ENCODE measurements at regions not wholly inside any gene's neighbourhood (a gene's known extent, or its start where the extent isn't known, plus 50 kb on each side); places are given as distances from the start of the nearest gene placed in this dataset.

DNA sequence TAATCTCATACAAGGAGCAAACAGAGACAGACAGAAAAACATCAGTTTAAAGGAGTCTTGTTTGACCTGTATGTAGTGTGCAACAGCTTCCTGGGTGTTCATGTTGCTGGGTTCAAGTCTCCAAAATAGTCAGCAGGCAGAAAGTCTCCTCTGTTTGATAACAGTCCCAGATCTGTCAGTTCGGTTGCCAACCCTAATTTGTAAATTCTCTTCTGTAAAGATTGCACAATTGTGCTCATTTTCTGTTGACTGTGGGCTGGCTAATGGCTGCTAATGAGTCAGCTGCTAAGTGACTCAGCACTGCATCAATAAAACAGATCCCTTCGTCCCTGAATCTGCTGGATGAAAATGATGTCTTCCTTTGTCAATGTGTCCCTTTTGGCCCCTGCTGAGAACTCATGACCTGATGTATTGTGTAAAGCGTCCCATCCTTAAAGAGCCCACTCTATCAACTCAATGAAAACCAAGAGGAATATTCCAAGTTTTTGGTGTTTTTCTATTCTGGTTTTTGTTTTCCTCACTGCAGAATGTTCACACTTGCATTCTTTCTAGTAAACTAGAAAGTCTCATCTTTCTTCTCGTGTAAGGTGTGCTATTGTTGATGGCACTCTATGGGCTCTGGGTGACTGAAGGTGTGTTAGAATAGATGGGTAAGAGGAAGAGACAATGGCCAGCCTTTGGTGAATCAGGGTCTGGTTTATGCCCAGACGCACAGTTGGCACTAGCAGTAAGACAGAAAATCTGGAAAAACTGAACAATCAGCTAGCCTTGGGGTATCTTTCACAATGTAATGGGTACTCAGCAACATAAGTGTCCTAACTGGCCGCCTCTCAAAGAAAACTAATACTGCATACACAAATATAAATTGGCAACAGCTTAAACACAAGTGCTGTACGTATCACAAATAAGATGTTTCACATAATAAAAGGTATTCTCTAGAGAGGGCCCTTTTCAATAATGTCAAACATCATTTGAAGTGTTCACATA is 75.1 kb upstream of the SIPA1L2 start:
- TF ChIP-seq, protein P1, sequence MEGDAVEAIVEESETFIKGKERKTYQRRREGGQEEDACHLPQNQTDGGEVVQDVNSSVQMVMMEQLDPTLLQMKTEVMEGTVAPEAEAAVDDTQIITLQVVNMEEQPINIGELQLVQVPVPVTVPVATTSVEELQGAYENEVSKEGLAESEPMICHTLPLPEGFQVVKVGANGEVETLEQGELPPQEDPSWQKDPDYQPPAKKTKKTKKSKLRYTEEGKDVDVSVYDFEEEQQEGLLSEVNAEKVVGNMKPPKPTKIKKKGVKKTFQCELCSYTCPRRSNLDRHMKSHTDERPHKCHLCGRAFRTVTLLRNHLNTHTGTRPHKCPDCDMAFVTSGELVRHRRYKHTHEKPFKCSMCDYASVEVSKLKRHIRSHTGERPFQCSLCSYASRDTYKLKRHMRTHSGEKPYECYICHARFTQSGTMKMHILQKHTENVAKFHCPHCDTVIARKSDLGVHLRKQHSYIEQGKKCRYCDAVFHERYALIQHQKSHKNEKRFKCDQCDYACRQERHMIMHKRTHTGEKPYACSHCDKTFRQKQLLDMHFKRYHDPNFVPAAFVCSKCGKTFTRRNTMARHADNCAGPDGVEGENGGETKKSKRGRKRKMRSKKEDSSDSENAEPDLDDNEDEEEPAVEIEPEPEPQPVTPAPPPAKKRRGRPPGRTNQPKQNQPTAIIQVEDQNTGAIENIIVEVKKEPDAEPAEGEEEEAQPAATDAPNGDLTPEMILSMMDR (IDR thresholded peaks at IDR 0.05): no peak
- TF ChIP-seq POLR2A (IDR thresholded peaks at IDR 0.05): no peak

Measured in right lobe of liver (tissue), 4 donors.